ENCODE measurements at regions not wholly inside any gene's neighbourhood (a gene's known extent, or its start where the extent isn't known, plus 50 kb on each side); places are given as distances from the start of the nearest gene placed in this dataset.

- no peak for TF ChIP-seq EZH2 (IDR thresholded peaks at IDR 0.05; ENCODE audit: borderline replicate concordance)
- TF ChIP-seq, protein P1, sequence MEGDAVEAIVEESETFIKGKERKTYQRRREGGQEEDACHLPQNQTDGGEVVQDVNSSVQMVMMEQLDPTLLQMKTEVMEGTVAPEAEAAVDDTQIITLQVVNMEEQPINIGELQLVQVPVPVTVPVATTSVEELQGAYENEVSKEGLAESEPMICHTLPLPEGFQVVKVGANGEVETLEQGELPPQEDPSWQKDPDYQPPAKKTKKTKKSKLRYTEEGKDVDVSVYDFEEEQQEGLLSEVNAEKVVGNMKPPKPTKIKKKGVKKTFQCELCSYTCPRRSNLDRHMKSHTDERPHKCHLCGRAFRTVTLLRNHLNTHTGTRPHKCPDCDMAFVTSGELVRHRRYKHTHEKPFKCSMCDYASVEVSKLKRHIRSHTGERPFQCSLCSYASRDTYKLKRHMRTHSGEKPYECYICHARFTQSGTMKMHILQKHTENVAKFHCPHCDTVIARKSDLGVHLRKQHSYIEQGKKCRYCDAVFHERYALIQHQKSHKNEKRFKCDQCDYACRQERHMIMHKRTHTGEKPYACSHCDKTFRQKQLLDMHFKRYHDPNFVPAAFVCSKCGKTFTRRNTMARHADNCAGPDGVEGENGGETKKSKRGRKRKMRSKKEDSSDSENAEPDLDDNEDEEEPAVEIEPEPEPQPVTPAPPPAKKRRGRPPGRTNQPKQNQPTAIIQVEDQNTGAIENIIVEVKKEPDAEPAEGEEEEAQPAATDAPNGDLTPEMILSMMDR (IDR thresholded peaks at IDR 0.05; ENCODE audit: poor library complexity): no peak
- TF ChIP-seq EZH2phosphoT487 (IDR thresholded peaks at IDR 0.05; ENCODE audit: low read depth, severe bottlenecking, unreplicated experiment): no peak
Measured at GRCh38 chr21:38881131-38881530, 75.4 kb downstream of the ETS2 start.
